ENCODE measurements at regions not wholly inside any gene's neighbourhood (a gene's known extent, or its start where the extent isn't known, plus 50 kb on each side); places are given as distances from the start of the nearest gene placed in this dataset.

GRCh38 chr4:103915224-103915869 lies 195.6 kb upstream of the TACR3 start:
- H3K27ac ChIP-seq (ENCODE audit: low read depth, low read length) = no peak overlapping the region
- H3K9ac ChIP-seq (ENCODE audit: low read depth in 1 of 3, low read length in 3 of 3) = no peak overlapping the region
- no peaks in the 10 kb centered on the region for H3K27me3 ChIP-seq (ENCODE audit: control insufficient read depth in 3 of 3, insufficient read depth in 3 of 3, low read length in 3 of 3)
- no peaks in the 10 kb centered on the region for H3K9me3 ChIP-seq (ENCODE audit: control insufficient read depth in 3 of 3, low read length in 3 of 3)
- H3K4me1 ChIP-seq (ENCODE audit: control insufficient read depth in 3 of 3, insufficient read depth in 3 of 3, low read length in 3 of 3) = no peaks in the 10 kb centered on the region
- no peak overlapping the region for H3K4me3 ChIP-seq (ENCODE audit: low read length in 3 of 3)
- no peaks in the 10 kb centered on the region for H3K36me3 ChIP-seq (ENCODE audit: control insufficient read depth in 3 of 3, insufficient read depth in 3 of 3, low read length in 3 of 3)

- Histone ChIP-seq H3K9ac (ENCODE audit: low read depth in 1 of 3, low read length in 3 of 3) (no peak overlapping the region), H3K4me3 (ENCODE audit: low read length in 3 of 3) (no peak overlapping the region), H3K36me3 (ENCODE audit: control insufficient read depth in 3 of 3, insufficient read depth in 3 of 3, low read length in 3 of 3) (no peaks in the 10 kb centered on the region), H3K27me3 (ENCODE audit: control insufficient read depth in 3 of 3, insufficient read depth in 3 of 3, low read length in 3 of 3) (no peaks in the 10 kb centered on the region), H3K9me3 (ENCODE audit: control insufficient read depth in 3 of 3, low read length in 3 of 3) (no peaks in the 10 kb centered on the region), H3K4me1 (ENCODE audit: control insufficient read depth in 3 of 3, insufficient read depth in 3 of 3, low read length in 3 of 3) (no peaks in the 10 kb centered on the region), H3K27ac (ENCODE audit: low read depth, low read length) (no peak overlapping the region)
These were observed 187.6 kb upstream of the TACR3 start for GRCh38 chr4:103907414-103907813.

GRCh38 chr4:103904123-103904522 lies 184.3 kb upstream of the TACR3 start:
- no peaks in the 10 kb centered on the region for H3K27me3 ChIP-seq (ENCODE audit: control insufficient read depth in 3 of 3, insufficient read depth in 3 of 3, low read length in 3 of 3)

GRCh38 chr4:103902730-103903129 lies 182.9 kb upstream of the TACR3 start:
- Histone ChIP-seq H3K9me3 (ENCODE audit: control insufficient read depth in 3 of 3, low read length in 3 of 3) (peaks cover 0 to 1% (median 0%) of the 10 kb centered on the region in 3 donors), H3K4me3 (ENCODE audit: low read length in 3 of 3) (no peak overlapping the region), H3K36me3 (ENCODE audit: control insufficient read depth in 3 of 3, insufficient read depth in 3 of 3, low read length in 3 of 3) (no peaks in the 10 kb centered on the region), H3K27ac (ENCODE audit: low read depth, low read length) (no peak overlapping the region), H3K9ac (ENCODE audit: low read depth in 1 of 3, low read length in 3 of 3) (no peak overlapping the region), H3K27me3 (ENCODE audit: control insufficient read depth in 3 of 3, insufficient read depth in 3 of 3, low read length in 3 of 3) (no peaks in the 10 kb centered on the region), H3K4me1 (ENCODE audit: control insufficient read depth in 3 of 3, insufficient read depth in 3 of 3, low read length in 3 of 3) (no peaks in the 10 kb centered on the region)

More at GRCh38 chr4:103904123-103904522, 184.3 kb upstream of the TACR3 start:
- peaks cover 0 to 1% (median 0%) of the 10 kb centered on the region in 3 donors for H3K9me3 ChIP-seq (ENCODE audit: control insufficient read depth in 3 of 3, low read length in 3 of 3)
- H3K27ac ChIP-seq (ENCODE audit: low read depth, low read length) = no peak overlapping the region
- H3K4me3 ChIP-seq (ENCODE audit: low read length in 3 of 3) = no peak overlapping the region
- H3K4me1 ChIP-seq (ENCODE audit: control insufficient read depth in 3 of 3, insufficient read depth in 3 of 3, low read length in 3 of 3) = no peaks in the 10 kb centered on the region
- H3K9ac ChIP-seq (ENCODE audit: low read depth in 1 of 3, low read length in 3 of 3) = no peak overlapping the region
- no peaks in the 10 kb centered on the region for H3K36me3 ChIP-seq (ENCODE audit: control insufficient read depth in 3 of 3, insufficient read depth in 3 of 3, low read length in 3 of 3)

GRCh38 chr4:103895876-103896465 lies 176.2 kb upstream of the TACR3 start:
- Histone ChIP-seq H3K9ac (ENCODE audit: low read depth in 1 of 3, low read length in 3 of 3) (no peak overlapping the region), H3K27ac (ENCODE audit: low read depth, low read length) (no peak overlapping the region), H3K9me3 (ENCODE audit: control insufficient read depth in 3 of 3, low read length in 3 of 3) (no peaks in the 10 kb centered on the region), H3K4me3 (ENCODE audit: low read length in 3 of 3) (no peak overlapping the region), H3K4me1 (ENCODE audit: control insufficient read depth in 3 of 3, insufficient read depth in 3 of 3, low read length in 3 of 3) (no peaks in the 10 kb centered on the region), H3K36me3 (ENCODE audit: control insufficient read depth in 3 of 3, insufficient read depth in 3 of 3, low read length in 3 of 3) (no peaks in the 10 kb centered on the region), H3K27me3 (ENCODE audit: control insufficient read depth in 3 of 3, insufficient read depth in 3 of 3, low read length in 3 of 3) (no peaks in the 10 kb centered on the region)

- H3K9me3 ChIP-seq (ENCODE audit: control insufficient read depth in 3 of 3, low read length in 3 of 3) = no peaks in the 10 kb centered on the region
- H3K4me1 ChIP-seq (ENCODE audit: control insufficient read depth in 3 of 3, insufficient read depth in 3 of 3, low read length in 3 of 3) = no peaks in the 10 kb centered on the region
- no peak overlapping the region for H3K27ac ChIP-seq (ENCODE audit: low read depth, low read length)
These were observed 172.8 kb upstream of the TACR3 start for GRCh38 chr4:103892586-103892985.

GRCh38 chr4:103887191-103887590 lies 167.4 kb upstream of the TACR3 start:
- H3K27ac ChIP-seq (ENCODE audit: low read depth, low read length) = no peak overlapping the region
- no peaks in the 10 kb centered on the region for H3K27me3 ChIP-seq (ENCODE audit: control insufficient read depth in 3 of 3, insufficient read depth in 3 of 3, low read length in 3 of 3)
- no peaks in the 10 kb centered on the region for H3K36me3 ChIP-seq (ENCODE audit: control insufficient read depth in 3 of 3, insufficient read depth in 3 of 3, low read length in 3 of 3)
- no peak overlapping the region for H3K4me3 ChIP-seq (ENCODE audit: low read length in 3 of 3)
- H3K9me3 ChIP-seq (ENCODE audit: control insufficient read depth in 3 of 3, low read length in 3 of 3) = no peaks in the 10 kb centered on the region
- no peaks in the 10 kb centered on the region for H3K4me1 ChIP-seq (ENCODE audit: control insufficient read depth in 3 of 3, insufficient read depth in 3 of 3, low read length in 3 of 3)
- no peak overlapping the region for H3K9ac ChIP-seq (ENCODE audit: low read depth in 1 of 3, low read length in 3 of 3)

More at GRCh38 chr4:103892586-103892985, 172.8 kb upstream of the TACR3 start:
- no peak overlapping the region for H3K4me3 ChIP-seq (ENCODE audit: low read length in 3 of 3)
- H3K36me3 ChIP-seq (ENCODE audit: control insufficient read depth in 3 of 3, insufficient read depth in 3 of 3, low read length in 3 of 3) = no peaks in the 10 kb centered on the region
- H3K9ac ChIP-seq (ENCODE audit: low read depth in 1 of 3, low read length in 3 of 3) = no peak overlapping the region
- no peaks in the 10 kb centered on the region for H3K27me3 ChIP-seq (ENCODE audit: control insufficient read depth in 3 of 3, insufficient read depth in 3 of 3, low read length in 3 of 3)

- H3K27ac ChIP-seq (ENCODE audit: low read depth, low read length) = no peak overlapping the region
- H3K4me3 ChIP-seq (ENCODE audit: low read length in 3 of 3) = no peak overlapping the region
- H3K36me3 ChIP-seq (ENCODE audit: control insufficient read depth in 3 of 3, insufficient read depth in 3 of 3, low read length in 3 of 3) = no peaks in the 10 kb centered on the region
- H3K9me3 ChIP-seq (ENCODE audit: control insufficient read depth in 3 of 3, low read length in 3 of 3) = no peaks in the 10 kb centered on the region
- no peak overlapping the region for H3K9ac ChIP-seq (ENCODE audit: low read depth in 1 of 3, low read length in 3 of 3)
- no peaks in the 10 kb centered on the region for H3K4me1 ChIP-seq (ENCODE audit: control insufficient read depth in 3 of 3, insufficient read depth in 3 of 3, low read length in 3 of 3)
- no peaks in the 10 kb centered on the region for H3K27me3 ChIP-seq (ENCODE audit: control insufficient read depth in 3 of 3, insufficient read depth in 3 of 3, low read length in 3 of 3)
These were observed 165.4 kb upstream of the TACR3 start for GRCh38 chr4:103885152-103885551.

GRCh38 chr4:103867311-103867710 lies 147.5 kb upstream of the TACR3 start:
- Histone ChIP-seq H3K4me1 (ENCODE audit: control insufficient read depth in 3 of 3, insufficient read depth in 3 of 3, low read length in 3 of 3) (no peaks in the 10 kb centered on the region), H3K27me3 (ENCODE audit: control insufficient read depth in 3 of 3, insufficient read depth in 3 of 3, low read length in 3 of 3) (no peaks in the 10 kb centered on the region)

GRCh38 chr4:103853627-103854026 lies 133.8 kb upstream of the TACR3 start:
- no peaks in the 10 kb centered on the region for H3K9me3 ChIP-seq (ENCODE audit: control insufficient read depth in 3 of 3, low read length in 3 of 3)
- H3K27me3 ChIP-seq (ENCODE audit: control insufficient read depth in 3 of 3, insufficient read depth in 3 of 3, low read length in 3 of 3) = no peaks in the 10 kb centered on the region
- H3K4me1 ChIP-seq (ENCODE audit: control insufficient read depth in 3 of 3, insufficient read depth in 3 of 3, low read length in 3 of 3) = no peaks in the 10 kb centered on the region
- H3K9ac ChIP-seq (ENCODE audit: low read depth in 1 of 3, low read length in 3 of 3) = no peak overlapping the region
- no peak overlapping the region for H3K27ac ChIP-seq (ENCODE audit: low read depth, low read length)
- H3K4me3 ChIP-seq (ENCODE audit: low read length in 3 of 3) = no peak overlapping the region
- no peaks in the 10 kb centered on the region for H3K36me3 ChIP-seq (ENCODE audit: control insufficient read depth in 3 of 3, insufficient read depth in 3 of 3, low read length in 3 of 3)

More at GRCh38 chr4:103867311-103867710, 147.5 kb upstream of the TACR3 start:
- Histone ChIP-seq H3K36me3 (ENCODE audit: control insufficient read depth in 3 of 3, insufficient read depth in 3 of 3, low read length in 3 of 3) (no peaks in the 10 kb centered on the region), H3K9me3 (ENCODE audit: control insufficient read depth in 3 of 3, low read length in 3 of 3) (peaks cover 0 to 3% (median 0%) of the 10 kb centered on the region in 3 donors), H3K9ac (ENCODE audit: low read depth in 1 of 3, low read length in 3 of 3) (no peak overlapping the region), H3K4me3 (ENCODE audit: low read length in 3 of 3) (no peak overlapping the region), H3K27ac (ENCODE audit: low read depth, low read length) (no peak overlapping the region)
